IMR-90 (cell line): ENCODE measurements at regions not wholly inside any gene's neighbourhood (a gene's known extent, or its start where the extent isn't known, plus 50 kb on each side); places are given as distances from the start of the nearest gene placed in this dataset.
"Not testable (repeated sequence)": the region's sequence is repeated elsewhere in the genome, so short reads cannot be mapped to it uniquely, and the experiment has no call there.

Source experiments
- ATAC-seq: fragments of 200-7000 bp; cut with Tn5 transposase; 2 replicates; pipeline ENCODE4 v1.9.1; 2020; ENCODE audit warnings: low read depth, mild to moderate bottlenecking, moderate library complexity
- BruUV-seq: library from RNA; stranded (reverse); fragments of 400-500 nt; replicated peaks from 2 replicates; lab custom pipeline; 2021; lab: Mats Ljungman, UMichigan
- CTCF ChIA-PET: fragments of 300-600 bp; formaldehyde crosslinking; extraction: SDS; loops from one replicate; lab custom pipeline; 2021; ENCODE audit warnings: antibody characterized with exemption; lab: Yijun Ruan, JAX
- POLR2A ChIA-PET: fragments of 300-600 bp; sonication (Branson Sonifier 250); formaldehyde crosslinking; loops from one replicate; lab custom pipeline; 2022; ENCODE audit warnings: antibody characterized with exemption; ENCODE audit not compliant: unreplicated experiment; lab: Charles Lee
- DNase-seq: peaks from one replicate; pipeline ENCODE4 v3.0.0; 2013
- H2AFZ ChIP-seq: replicated peaks from 2 replicates; pipeline ENCODE3; 2013; ENCODE audit warnings: low read length, mild to moderate bottlenecking; ENCODE audit not compliant: poor library complexity
- H2AK5ac ChIP-seq: 2 replicates; pipeline ENCODE4 v1.6.1; 2013; ENCODE audit warnings: low read depth, low read length, inconsistent platforms
- H2AK9ac ChIP-seq: replicated peaks from 2 replicates; pipeline ENCODE3; 2013; ENCODE audit warnings: mild to moderate bottlenecking, low read depth, low read length, moderate library complexity; ENCODE audit not compliant: poor library complexity
- H2BK120ac ChIP-seq: 2 replicates; pipeline ENCODE4 v1.6.1; 2013; ENCODE audit warnings: low read depth, low read length, inconsistent platforms
- H2BK15ac ChIP-seq: 3 replicates; pipeline ENCODE4 v1.6.1; 2013; ENCODE audit warnings: low read depth, low read length, inconsistent platforms
- H2BK20ac ChIP-seq: 2 replicates; pipeline ENCODE4 v1.6.1; 2013; ENCODE audit warnings: low read depth, mild to moderate bottlenecking, inconsistent platforms, low read length, moderate library complexity
- H2BK5ac ChIP-seq: 2 replicates; pipeline ENCODE4 v1.6.1; 2013; ENCODE audit warnings: mild to moderate bottlenecking, low read depth, low read length, inconsistent platforms; ENCODE audit not compliant: poor library complexity, severe bottlenecking
- H3K14ac ChIP-seq: replicated peaks from 2 replicates; pipeline ENCODE4 v1.6.1; 2013; ENCODE audit warnings: low read depth, low read length, inconsistent platforms
- H3K18ac ChIP-seq: 2 replicates; pipeline ENCODE4 v1.6.1; 2013; ENCODE audit warnings: low read depth, low read length, control low read depth
- H3K23ac ChIP-seq: 2 replicates; pipeline ENCODE4 v1.6.1; 2013; ENCODE audit warnings: low read depth, low read length, inconsistent platforms
- H3K27ac ChIP-seq: 2 replicates; pipeline ENCODE4 v1.5.1; 2013; ENCODE audit warnings: mild to moderate bottlenecking, control low read depth, low read length; ENCODE audit not compliant: insufficient read depth
- H3K27me3 ChIP-seq: 2 replicates; pipeline ENCODE4 v1.6.1; 2013; ENCODE audit warnings: low read length; ENCODE audit not compliant: control insufficient read depth, insufficient read depth
- H3K36me3 ChIP-seq: 2 replicates; pipeline ENCODE4 v1.6.1; 2013; ENCODE audit warnings: low read length, mixed read lengths; ENCODE audit not compliant: control insufficient read depth, insufficient read depth
- H3K4ac ChIP-seq: 2 replicates; pipeline ENCODE4 v1.6.1; 2013; ENCODE audit warnings: low read depth, low read length, inconsistent platforms
- H3K4me1 ChIP-seq: 2 replicates; pipeline ENCODE4 v1.6.1; 2013; ENCODE audit warnings: low read length, mixed read lengths; ENCODE audit not compliant: control insufficient read depth, insufficient read depth
- H3K4me2 ChIP-seq: 2 replicates; pipeline ENCODE4 v1.6.1; 2013; ENCODE audit warnings: low read depth, mild to moderate bottlenecking, control low read depth, low read length, moderate library complexity
- H3K4me3 ChIP-seq: 2 replicates; pipeline ENCODE4 v1.5.1; 2013; ENCODE audit warnings: low read depth, mild to moderate bottlenecking, control low read depth, low read length, moderate library complexity; ENCODE audit not compliant: insufficient read depth
- H3K56ac ChIP-seq: 2 replicates; pipeline ENCODE4 v1.6.1; 2013; ENCODE audit warnings: low read length, inconsistent platforms; ENCODE audit not compliant: insufficient read depth; ENCODE audit errors: extremely low read depth
- H3K79me1 ChIP-seq, 2 experiments: 2 replicates each; pipeline ENCODE4 v1.6.1; 2013; ENCODE audit warnings: low read length in 2 of 2, inconsistent platforms in 1 of 2, low read depth in 1 of 2
- H3K9ac ChIP-seq: 2 replicates; pipeline ENCODE4 v1.6.1; 2013; ENCODE audit warnings: low read depth, low read length, control low read depth
- H3K9me1 ChIP-seq: 2 replicates; pipeline ENCODE4 v1.6.1; 2013; ENCODE audit warnings: low read length, inconsistent platforms; ENCODE audit not compliant: insufficient read depth
- H3K9me3 ChIP-seq: 2 replicates; pipeline ENCODE4 v1.6.1; 2013; ENCODE audit warnings: low read length; ENCODE audit not compliant: control insufficient read depth, insufficient read depth
- H4K20me1 ChIP-seq: 2 replicates; pipeline ENCODE4 v1.6.1; 2013; ENCODE audit warnings: low read length, inconsistent platforms; ENCODE audit not compliant: insufficient read depth
- H4K5ac ChIP-seq: 2 replicates; pipeline ENCODE4 v1.6.1; 2013; ENCODE audit warnings: mild to moderate bottlenecking, low read depth, low read length, control low read depth
- H4K8ac ChIP-seq, 2 experiments: 2 replicates each; pipeline ENCODE4 v1.6.1; 2013; ENCODE audit warnings: low read depth in 2 of 2, low read length in 2 of 2, control low read depth in 1 of 2, inconsistent platforms in 1 of 2
- H4K91ac ChIP-seq: 2 replicates; pipeline ENCODE4 v1.6.1; 2013; ENCODE audit warnings: low read depth, low read length, inconsistent platforms; ENCODE audit not compliant: insufficient read depth
- WGBS, 2 experiments: methylation state at CpG; one replicate each; pipeline versions ENCODE4 v1.1.5 to v1.1.7; 2013; ENCODE audit warnings: missing lambda C conversion rate in 2 of 2; ENCODE audit not compliant: insufficient read length in 1 of 2; ENCODE audit errors: extremely low coverage in 2 of 2; 5-methylcytosine and 5-hydroxymethylcytosine counted together
- dilution Hi-C: fragments of 300-500 bp; cut with HindIII; formaldehyde crosslinking; loops from one replicate; pipeline ENCODE4 v1.14.3; 2018; ENCODE audit warnings: low sequenced_read_pairs; ENCODE audit not compliant: unreplicated experiment
- in situ Hi-C: fragments of 300-500 bp; cut with MboI; formaldehyde crosslinking; loops from 3 replicates; pipeline ENCODE4 v1.14.3; 2019; ENCODE audit warnings: low sequenced_read_pairs, inconsistent platforms, mixed read lengths
- intact Hi-C: fragments of 100-400 bp; cut with micrococcal nuclease; formaldehyde crosslinking; loops from 2 replicates; pipeline ENCODE4 v1.10.0; 2022

- H3K56ac ChIP-seq, BruUV-seq, ATAC-seq, H4K20me1 ChIP-seq, H4K8ac ChIP-seq, intact Hi-C loops, H3K36me3 ChIP-seq, in situ Hi-C loops, H2BK120ac ChIP-seq, H3K79me1 ChIP-seq, H3K18ac ChIP-seq, H3K9me1 ChIP-seq, H2BK20ac ChIP-seq, POLR2A ChIA-PET, H3K4ac ChIP-seq, H3K9me3 ChIP-seq, H2AK5ac ChIP-seq, H3K4me1 ChIP-seq, H3K4me2 ChIP-seq, H2AK9ac ChIP-seq, H2BK15ac ChIP-seq, H3K4me3 ChIP-seq, dilution Hi-C loops, H2BK5ac ChIP-seq, H3K9ac ChIP-seq, H4K5ac ChIP-seq, H4K91ac ChIP-seq, CTCF ChIA-PET, H3K14ac ChIP-seq, H3K27ac ChIP-seq, DNase-seq, H3K23ac ChIP-seq: not testable (repeated sequence)
- 40% methylated on average over 3 of the region's 21 CpGs; no CpG with 5 or more reads in 1 of the 2 experiments for WGBS, 2 experiments
- Histone ChIP-seq H2AFZ (peak overlapping the region; percentile 51), H3K27me3 (peaks cover 21% of the 10 kb centered on the region; the same call in 1 of the 2 replicates)
Observed at GRCh38 chr4:1544435-1544834, 138.2 kb upstream of the NKX1-1 start.
